Keratinocyte (primary cell): ENCODE measurements at regions not wholly inside any gene's neighbourhood (a gene's known extent, or its start where the extent isn't known, plus 50 kb on each side); places are given as distances from the start of the nearest gene placed in this dataset.

Experiments used
- DNase-seq: peaks from one replicate; pipeline ENCODE4 v3.0.0-alpha.2; 2011; ENCODE audit warnings: low read depth, missing footprints, low spot score
- FAIRE-seq: peaks from 2 replicates; lab custom pipeline; 2011; peaks lifted over from hg19 to GRCh38; lab: Jason Lieb, UNC
- H2AFZ ChIP-seq: 2 replicates; pipeline ENCODE4 v1.6.0; 2012; ENCODE audit warnings: low read length, control low read depth, inconsistent platforms; ENCODE audit not compliant: control insufficient read depth
- H3K27ac ChIP-seq: 2 replicates; pipeline ENCODE4 v1.5.1; 2011; ENCODE audit warnings: low read length; ENCODE audit not compliant: control insufficient read depth, insufficient read depth
- H3K27me3 ChIP-seq: 3 replicates; pipeline ENCODE4 v1.6.0; 2011; ENCODE audit warnings: low read length; ENCODE audit not compliant: control insufficient read depth, insufficient read depth; ENCODE audit errors: extremely low read depth
- H3K36me3 ChIP-seq, 2 experiments: 2 replicates in 1 of 2; 3 replicates in 1 of 2; pipeline ENCODE4 v1.5.1; 2011; ENCODE audit warnings: low read length in 2 of 2, mild to moderate bottlenecking in 1 of 2; ENCODE audit not compliant: control insufficient read depth in 2 of 2, insufficient read depth in 2 of 2; ENCODE audit errors: extremely low read depth in 1 of 2
- H3K4me1 ChIP-seq: 3 replicates; pipeline ENCODE4 v1.5.1; 2011; ENCODE audit warnings: low read length; ENCODE audit not compliant: control insufficient read depth, insufficient read depth; ENCODE audit errors: extremely low read depth
- H3K4me2 ChIP-seq: 3 replicates; pipeline ENCODE4 v1.6.0; 2011; ENCODE audit warnings: low read depth, low read length; ENCODE audit not compliant: control insufficient read depth, insufficient read depth; ENCODE audit errors: extremely low read depth
- H3K4me3 ChIP-seq, 3 experiments: fragments of 200-600 bp in 1 of 3; sonication (generic) in 1 of 3; 2 replicates in 2 of 3; 3 replicates in 1 of 3; pipeline ENCODE4 v1.5.1; 2011 to 2016; ENCODE audit warnings: low read length in 3 of 3, mild to moderate bottlenecking in 3 of 3, control low read depth in 2 of 3, inconsistent platforms in 1 of 3, low read depth in 1 of 3, mixed read lengths in 1 of 3, mixed run types in 1 of 3, moderate library complexity in 1 of 3; ENCODE audit not compliant: control insufficient read depth in 2 of 3, insufficient read depth in 2 of 3; ENCODE audit errors: extremely low read depth in 1 of 3
- H3K79me2 ChIP-seq: 2 replicates; pipeline ENCODE4 v1.6.0; 2012; ENCODE audit warnings: low read length; ENCODE audit not compliant: control insufficient read depth, insufficient read depth
- H3K9ac ChIP-seq: 3 replicates; pipeline ENCODE4 v1.6.0; 2011; ENCODE audit warnings: low read length; ENCODE audit not compliant: control insufficient read depth, insufficient read depth; ENCODE audit errors: extremely low read depth
- H3K9me1 ChIP-seq: 3 replicates; pipeline ENCODE4 v1.6.0; 2011; ENCODE audit warnings: low read length; ENCODE audit not compliant: control insufficient read depth, insufficient read depth; ENCODE audit errors: extremely low read depth
- H3K9me3 ChIP-seq: 2 replicates; pipeline ENCODE4 v1.5.1; 2012; ENCODE audit warnings: low read depth, low read length; ENCODE audit not compliant: control insufficient read depth
- H4K20me1 ChIP-seq: 3 replicates; pipeline ENCODE4 v1.6.0; 2011; ENCODE audit warnings: low read length; ENCODE audit not compliant: control insufficient read depth, insufficient read depth; ENCODE audit errors: extremely low read depth
- CTCF ChIP-seq, 3 experiments: IDR thresholded peaks in 1 of 3; conservative IDR thresholded peaks in 1 of 3; optimal IDR thresholded peaks in 1 of 3; 2 replicates in 2 of 3; 3 replicates in 1 of 3; pipeline versions ENCODE3 to v1.5.1; 2011; ENCODE audit warnings: low read length in 3 of 3, mild to moderate bottlenecking in 3 of 3, moderate library complexity in 2 of 3, control low read depth in 1 of 3, inconsistent platforms in 1 of 3; ENCODE audit not compliant: insufficient read depth in 2 of 3; ENCODE audit errors: extremely low read depth in 1 of 3
- EZH2 ChIP-seq: IDR thresholded peaks from one replicate; pipeline ENCODE4 v1.6.1; 2012; ENCODE audit warnings: inconsistent platforms, mild to moderate bottlenecking, low read length, moderate library complexity
- dilution Hi-C: fragments of 300-500 bp; cut with MboI; formaldehyde crosslinking; loops from one replicate; pipeline ENCODE4 v1.7.0; 2020; ENCODE audit warnings: low sequenced_read_pairs; ENCODE audit not compliant: extremely low pct_ligation_motif_present

GRCh38 chr13:64202517-64202916 lies 2786.9 kb upstream of the PCDH20 start:
- Histone ChIP-seq H3K4me3 (no peak overlapping the region), H3K79me2 (no peaks in the 10 kb centered on the region), H3K4me2 (no peak overlapping the region), H3K27ac (no peak overlapping the region), H4K20me1 (no peaks in the 10 kb centered on the region), H2AFZ (no peak overlapping the region), H3K9me3 (peaks cover 2% of the 10 kb centered on the region), H3K27me3 (no peaks in the 10 kb centered on the region), H3K9ac (no peak overlapping the region), H3K36me3 (no peaks in the 10 kb centered on the region), H3K9me1 (no peaks in the 10 kb centered on the region), H3K4me1 (no peaks in the 10 kb centered on the region)
- FAIRE-seq, result no peak
- DNase-seq, result no peak
- TF ChIP-seq EZH2 (no peak), CTCF (optimal IDR thresholded peaks at IDR 0.05 in 1 of 3, IDR thresholded peaks at IDR 0.05 in 1 of 3, conservative IDR thresholded peaks at IDR 0.05 in 1 of 3; ENCODE audit: extremely low read depth in 1 of 3, insufficient read depth in 2 of 3, low read length in 3 of 3) (no peak)
- dilution Hi-C loops, result no loop called here

- dilution Hi-C loops, result no loop called here
- no peak for DNase-seq
- no peak overlapping the region for H3K4me2 ChIP-seq
Observed at GRCh38 chr13:64197232-64197631, 2781.6 kb upstream of the PCDH20 start.

More at GRCh38 chr13:64197232-64197631, 2781.6 kb upstream of the PCDH20 start:
- Histone ChIP-seq H4K20me1 (no peaks in the 10 kb centered on the region), H3K4me3 (no peak overlapping the region), H2AFZ (no peak overlapping the region), H3K27ac (no peak overlapping the region), H3K27me3 (no peaks in the 10 kb centered on the region), H3K4me1 (no peaks in the 10 kb centered on the region), H3K9me3 (no peaks in the 10 kb centered on the region), H3K9ac (no peak overlapping the region), H3K9me1 (no peaks in the 10 kb centered on the region), H3K36me3 (no peaks in the 10 kb centered on the region), H3K79me2 (no peaks in the 10 kb centered on the region)
- no peak for FAIRE-seq
- TF ChIP-seq CTCF (optimal IDR thresholded peaks at IDR 0.05 in 1 of 3, IDR thresholded peaks at IDR 0.05 in 1 of 3, conservative IDR thresholded peaks at IDR 0.05 in 1 of 3; ENCODE audit: extremely low read depth in 1 of 3, insufficient read depth in 2 of 3, low read length in 3 of 3), result no peak
- TF ChIP-seq EZH2, result no peak
